Panc1 (cell line): ENCODE measurements at regions not wholly inside any gene's neighbourhood (a gene's known extent, or its start where the extent isn't known, plus 50 kb on each side); places are given as distances from the start of the nearest gene placed in this dataset.

ENCODE experiments used
- ATAC-seq: fragments of 200-7000 bp; cut with Tn5 transposase; 2 replicates; pipeline ENCODE4 v1.9.1; 2020; ENCODE audit warnings: mild to moderate bottlenecking, moderate library complexity
- BruUV-seq: library from RNA; stranded (reverse); fragments of 400-500 nt; replicated peaks from 2 replicates; lab custom pipeline; 2021; lab: Mats Ljungman, UMichigan
- CTCF ChIA-PET: fragments of 300-600 bp; sonication (Branson Sonifier 250); formaldehyde crosslinking; loops from one replicate; lab custom pipeline; 2022; ENCODE audit warnings: antibody characterized with exemption; lab: Charles Lee
- POLR2A ChIA-PET: fragments of 300-600 bp; sonication (Branson Sonifier 250); formaldehyde crosslinking; loops from one replicate; lab custom pipeline; 2022; ENCODE audit warnings: antibody characterized with exemption; lab: Charles Lee
- DNase-seq: peaks from one replicate; pipeline ENCODE4 v3.0.0-alpha.2; 2010; ENCODE audit warnings: low read depth, low spot score
- H3K27ac ChIP-seq: 2 replicates; pipeline ENCODE4 v1.5.1; 2011; ENCODE audit warnings: mild to moderate bottlenecking, low read length, inconsistent platforms
- H3K27me3 ChIP-seq: fragments of 200-500 bp; sonication (Bioruptor generic); 2 replicates; pipeline ENCODE4 v1.6.0; 2014; ENCODE audit warnings: low read length, inconsistent platforms; ENCODE audit not compliant: control insufficient read depth, insufficient read depth
- H3K36me3 ChIP-seq: fragments of 200-500 bp; sonication (Bioruptor generic); 2 replicates; pipeline ENCODE4 v1.5.1; 2014; ENCODE audit warnings: inconsistent platforms, mild to moderate bottlenecking, low read length, moderate library complexity; ENCODE audit not compliant: control insufficient read depth, insufficient read depth
- H3K4me1 ChIP-seq: 2 replicates; pipeline ENCODE4 v1.5.1; 2011; ENCODE audit warnings: inconsistent platforms, mild to moderate bottlenecking, low read length, moderate library complexity; ENCODE audit not compliant: control insufficient read depth, insufficient read depth
- H3K4me3 ChIP-seq, 2 experiments: 2 replicates each; pipeline ENCODE4 v1.5.1; 2011 to 2012; ENCODE audit warnings: low read depth in 2 of 2, low read length in 2 of 2, mild to moderate bottlenecking in 2 of 2, inconsistent platforms in 1 of 2, moderate library complexity in 1 of 2
- H3K9me3 ChIP-seq: fragments of 200-500 bp; sonication (Bioruptor generic); 2 replicates; pipeline ENCODE4 v1.5.1; 2014; ENCODE audit warnings: low read depth, mild to moderate bottlenecking, inconsistent platforms, low read length, moderate library complexity; ENCODE audit not compliant: control insufficient read depth, insufficient read depth
- POLR2AphosphoS5 ChIP-seq: IDR thresholded peaks from 2 replicates; pipeline ENCODE4 v1.6.1; 2012; ENCODE audit warnings: mild to moderate bottlenecking, low read depth, low read length, moderate library complexity
- REST ChIP-seq, 2 experiments: IDR thresholded peaks; 2 replicates each; pipeline ENCODE4 v1.6.1; 2011 to 2012; ENCODE audit warnings: low read depth in 2 of 2, control low read depth in 1 of 2, low read length in 1 of 2, mild to moderate bottlenecking in 1 of 2, moderate library complexity in 1 of 2; ENCODE audit not compliant: insufficient read depth in 1 of 2
- SIN3A ChIP-seq: IDR thresholded peaks from 2 replicates; pipeline ENCODE4 v1.6.1; 2012; ENCODE audit warnings: low read depth, mild to moderate bottlenecking, low read length, moderate library complexity, borderline replicate concordance; ENCODE audit not compliant: insufficient read depth
- TCF7L2 ChIP-seq: IDR thresholded peaks from 2 replicates; pipeline ENCODE4 v1.6.1; 2011; ENCODE audit warnings: mild to moderate bottlenecking, low read depth, low read length, inconsistent platforms
- in situ Hi-C: cut with HindIII; loops from 2 replicates; pipeline ENCODE4 v1.10.0; 2016; ENCODE audit warnings: low sequenced_read_pairs, low pct_unique_long_range_greater_than_20kb
- intact Hi-C: fragments of 100-400 bp; cut with micrococcal nuclease; formaldehyde crosslinking; loops from one replicate; pipeline ENCODE4 v1.10.0; 2022; ENCODE audit not compliant: unreplicated experiment
- TF ChIP-seq, protein P1 (sequence below): fragments of 450-650 bp; IDR thresholded peaks from 2 replicates; pipeline ENCODE4 v1.5.1; 2017; ENCODE audit warnings: mild to moderate bottlenecking

DNA sequence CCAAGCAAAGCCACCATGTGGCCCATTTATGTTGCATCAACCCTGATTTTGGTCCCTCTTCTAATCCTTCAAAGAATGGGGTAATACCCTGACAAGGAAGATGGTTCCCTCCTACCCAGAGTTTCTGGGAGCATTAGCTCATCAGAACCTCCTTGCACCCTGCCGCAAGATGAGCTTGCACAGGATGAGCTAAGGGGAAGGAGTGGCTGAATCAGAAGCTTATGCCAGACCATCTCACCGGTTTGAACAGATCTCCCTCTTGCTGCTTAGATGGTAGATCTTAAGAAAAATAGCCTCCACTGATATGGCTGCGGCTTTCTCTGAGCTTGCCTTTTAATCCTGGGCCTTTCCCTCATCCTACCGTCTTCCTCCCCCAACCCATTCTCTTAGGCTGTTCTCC lies 175.1 kb downstream of the SOX9 start:
- H3K4me1 ChIP-seq, result peaks cover 17% of the 10 kb centered on the region
- ChIA-PET POLR2A (interaction anchor here (1.0 kb wide), 1 partner anchor 10 kb away, joined by 3 read pairs; no protein-coding TSS in a partner anchor), CTCF (no interaction called here)
- intact Hi-C loops (no loop called here), in situ Hi-C loops (no loop called here)
- BruUV-seq, result no TSS peak
- TF ChIP-seq TCF7L2, result no peak
- TF ChIP-seq, protein P1, sequence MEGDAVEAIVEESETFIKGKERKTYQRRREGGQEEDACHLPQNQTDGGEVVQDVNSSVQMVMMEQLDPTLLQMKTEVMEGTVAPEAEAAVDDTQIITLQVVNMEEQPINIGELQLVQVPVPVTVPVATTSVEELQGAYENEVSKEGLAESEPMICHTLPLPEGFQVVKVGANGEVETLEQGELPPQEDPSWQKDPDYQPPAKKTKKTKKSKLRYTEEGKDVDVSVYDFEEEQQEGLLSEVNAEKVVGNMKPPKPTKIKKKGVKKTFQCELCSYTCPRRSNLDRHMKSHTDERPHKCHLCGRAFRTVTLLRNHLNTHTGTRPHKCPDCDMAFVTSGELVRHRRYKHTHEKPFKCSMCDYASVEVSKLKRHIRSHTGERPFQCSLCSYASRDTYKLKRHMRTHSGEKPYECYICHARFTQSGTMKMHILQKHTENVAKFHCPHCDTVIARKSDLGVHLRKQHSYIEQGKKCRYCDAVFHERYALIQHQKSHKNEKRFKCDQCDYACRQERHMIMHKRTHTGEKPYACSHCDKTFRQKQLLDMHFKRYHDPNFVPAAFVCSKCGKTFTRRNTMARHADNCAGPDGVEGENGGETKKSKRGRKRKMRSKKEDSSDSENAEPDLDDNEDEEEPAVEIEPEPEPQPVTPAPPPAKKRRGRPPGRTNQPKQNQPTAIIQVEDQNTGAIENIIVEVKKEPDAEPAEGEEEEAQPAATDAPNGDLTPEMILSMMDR, result no peak
- TF ChIP-seq REST (IDR thresholded peaks at IDR 0.05; ENCODE audit: insufficient read depth in 1 of 2, low read depth in 2 of 2, low read length in 1 of 2), result no peak
- no peak for TF ChIP-seq SIN3A
- no peak for TF ChIP-seq POLR2AphosphoS5
- H3K36me3 ChIP-seq, result no peaks in the 10 kb centered on the region
- no peak overlapping the region for H3K4me3 ChIP-seq
- H3K27ac ChIP-seq, result 0 out of 2 replicates have a peak overlapping the region, but pooled peaks have one; percentile 27
- H3K27me3 ChIP-seq, result no peaks in the 10 kb centered on the region
- H3K9me3 ChIP-seq, result no peaks in the 10 kb centered on the region
- ATAC-seq, result no peak
- DNase-seq, result no peak

DNA sequence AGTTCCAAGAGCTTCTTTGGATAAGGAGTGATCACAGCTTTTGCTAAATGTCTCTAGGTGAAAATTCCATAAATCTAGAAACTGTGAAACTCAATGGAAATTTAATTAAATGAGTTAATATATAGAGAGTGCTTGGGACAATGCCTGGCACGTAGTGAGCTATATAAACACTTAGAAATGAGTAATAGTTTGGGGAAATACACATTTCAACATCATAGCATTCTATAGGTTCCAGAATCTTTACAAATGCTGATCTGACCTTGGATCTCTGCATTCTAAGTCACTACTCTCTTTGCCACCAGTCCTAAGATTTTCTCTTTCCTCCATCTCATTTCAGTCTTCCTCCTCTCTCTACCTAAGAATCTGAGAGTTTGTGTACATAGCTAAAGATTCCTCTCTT lies 175.6 kb downstream of the SOX9 start:
- no peaks in the 10 kb centered on the region for H3K36me3 ChIP-seq
- intact Hi-C loops, result no loop called here
- no TSS peak for BruUV-seq
- ATAC-seq (0 out of 2 replicates have a peak, but pooled peaks have one; percentile 31), DNase-seq (no peak)
- peaks cover 17% of the 10 kb centered on the region for H3K4me1 ChIP-seq
- POLR2A ChIA-PET, result interaction anchor here (1.0 kb wide), 1 partner anchor 9 kb away, joined by 3 read pairs; no protein-coding TSS in a partner anchor
- no peak overlapping the region for H3K4me3 ChIP-seq
- no peak overlapping the region for H3K27ac ChIP-seq
- CTCF ChIA-PET, result no interaction called here
- no peaks in the 10 kb centered on the region for H3K27me3 ChIP-seq
- TF ChIP-seq SIN3A (no peak), REST (IDR thresholded peaks at IDR 0.05; ENCODE audit: insufficient read depth in 1 of 2, low read depth in 2 of 2, low read length in 1 of 2) (no peak), POLR2AphosphoS5 (no peak), TCF7L2 (no peak)
- TF ChIP-seq, protein P1, result no peak
- in situ Hi-C loops, result no loop called here
- H3K9me3 ChIP-seq, result no peaks in the 10 kb centered on the region
